GM12878 (cell line): ENCODE measurements at regions not wholly inside any gene's neighbourhood (a gene's known extent, or its start where the extent isn't known, plus 50 kb on each side); places are given as distances from the start of the nearest gene placed in this dataset.

Source experiments
- ATAC-seq: fragments of 200-7000 bp; cut with Tn5 transposase; 3 replicates; pipeline ENCODE4 v1.9.1; 2020; ENCODE audit warnings: mild to moderate bottlenecking, moderate library complexity
- BruUV-seq: library from RNA; stranded (reverse); fragments of 400-500 nt; replicated peaks from 2 replicates; lab custom pipeline; 2021; lab: Mats Ljungman, UMichigan
- CTCF ChIA-PET: fragments of 300-600 bp; sonication (Branson Sonifier 250); formaldehyde crosslinking; extraction: SDS; loops from one replicate; lab custom pipeline; 2021; ENCODE audit warnings: inconsistent platforms; lab: Yijun Ruan, JAX
- POLR2A ChIA-PET: fragments of 350-600 bp; formaldehyde crosslinking; extraction: SDS; loops from one replicate; lab custom pipeline; 2021; ENCODE audit warnings: inconsistent platforms; lab: Charles Lee
- RAD21 ChIA-PET: fragments of 300-600 bp; sonication (Branson Sonifier 250); formaldehyde crosslinking; loops from one replicate; lab custom pipeline; 2023; ENCODE audit warnings: antibody characterized with exemption; ENCODE audit not compliant: unreplicated experiment; lab: Charles Lee
- SMC1A ChIA-PET: fragments of 300-600 bp; sonication (Branson Sonifier 250); formaldehyde crosslinking; loops from one replicate; lab custom pipeline; 2023; ENCODE audit not compliant: unreplicated experiment, uncharacterized antibody; lab: Charles Lee
- DNase-seq: peaks from one replicate; pipeline ENCODE4 v3.0.0-alpha.2; 2011; ENCODE audit warnings: low read depth, low spot score
- FAIRE-seq: peaks from 3 replicates; lab custom pipeline; 2011; peaks lifted over from hg19 to GRCh38; lab: Jason Lieb, UNC
- H2AFZ ChIP-seq: 2 replicates; pipeline ENCODE4 v1.6.0; 2011; ENCODE audit warnings: low read depth, low read length, control low read depth; ENCODE audit not compliant: control insufficient read depth
- H3K27ac ChIP-seq: 2 replicates; pipeline ENCODE4 v1.5.1; 2011; ENCODE audit warnings: control low read depth; ENCODE audit not compliant: control insufficient read depth, insufficient read depth
- H3K27me3 ChIP-seq, 2 experiments: replicated peaks in 1 of 2; 2 replicates each; pipeline versions ENCODE4 v1.6.0 to v1.6.1; 2011; ENCODE audit warnings: low read length in 1 of 2; ENCODE audit not compliant: control insufficient read depth in 2 of 2, insufficient read depth in 2 of 2
- H3K36me3 ChIP-seq, 2 experiments: 2 replicates each; pipeline ENCODE4 v1.5.1; 2011; ENCODE audit warnings: low read length in 1 of 2; ENCODE audit not compliant: control insufficient read depth in 2 of 2, insufficient read depth in 2 of 2
- H3K4me1 ChIP-seq: 2 replicates; pipeline ENCODE4 v1.6.1; 2011; ENCODE audit warnings: mild to moderate bottlenecking, low read length, moderate library complexity, mixed read lengths; ENCODE audit not compliant: control insufficient read depth, insufficient read depth
- H3K4me2 ChIP-seq: 2 replicates; pipeline ENCODE4 v1.6.0; 2011; ENCODE audit warnings: control low read depth; ENCODE audit not compliant: control insufficient read depth, insufficient read depth
- H3K4me3 ChIP-seq: fragments of 200-600 bp; sonication (generic); 2 replicates; pipeline ENCODE4 v1.5.1; 2016
- H3K79me2 ChIP-seq: 2 replicates; pipeline ENCODE4 v1.6.0; 2011; ENCODE audit warnings: low read length; ENCODE audit not compliant: control insufficient read depth, insufficient read depth
- H3K9ac ChIP-seq: 2 replicates; pipeline ENCODE4 v1.8.0; 2011; ENCODE audit warnings: low read length, control low read depth, mixed read lengths; ENCODE audit not compliant: control insufficient read depth, insufficient read depth
- H3K9me3 ChIP-seq: replicated peaks from 3 replicates; pipeline ENCODE4 v1.5.1; 2011; ENCODE audit warnings: mild to moderate bottlenecking, low read length; ENCODE audit not compliant: control insufficient read depth, insufficient read depth
- H4K20me1 ChIP-seq: 2 replicates; pipeline ENCODE4 v1.6.0; 2011; ENCODE audit not compliant: control insufficient read depth, insufficient read depth
- ASH2L ChIP-seq: fragments of 300-600, 200-600 bp; sonication (generic); IDR thresholded peaks from 2 replicates; pipeline ENCODE4 v1.6.1; 2017; ENCODE audit warnings: low read depth, mild to moderate bottlenecking, borderline replicate concordance
- BMI1 ChIP-seq: fragments of 450-650 bp; IDR thresholded peaks from 2 replicates; pipeline ENCODE4 v1.6.1; 2016; ENCODE audit warnings: mild to moderate bottlenecking, moderate library complexity, borderline replicate concordance
- CHD2 ChIP-seq: IDR thresholded peaks from 2 replicates; pipeline ENCODE4 v1.6.1; 2011; ENCODE audit warnings: low read depth, low read length, improper control_type of control experiment, borderline replicate concordance
- NR2F1 ChIP-seq: fragments of 450-650 bp; conservative IDR thresholded peaks from 2 replicates; pipeline ENCODE4 v1.6.1; 2017; ENCODE audit warnings: mild to moderate bottlenecking
- RUNX3 ChIP-seq: IDR thresholded peaks from 2 replicates; pipeline ENCODE4 v1.6.1; 2012; ENCODE audit warnings: low read length, inconsistent platforms
- SUZ12 ChIP-seq: fragments of 200-600 bp; sonication (generic); IDR thresholded peaks from one replicate; pipeline ENCODE4 v1.6.1; 2018; ENCODE audit warnings: antibody characterized with exemption, mild to moderate bottlenecking; ENCODE audit not compliant: unreplicated experiment
- ZBED1 ChIP-seq: IDR thresholded peaks from 2 replicates; pipeline ENCODE4 v1.6.1; 2016; ENCODE audit warnings: borderline replicate concordance
- WGBS: methylation state at CpG from one replicate; pipeline ENCODE4 v1.1.6; 2016; ENCODE audit warnings: low lambda C conversion rate; ENCODE audit not compliant: insufficient replicate concordance, insufficient coverage; ENCODE audit errors: missing lambda C conversion rate; 5-methylcytosine and 5-hydroxymethylcytosine counted together
- in situ Hi-C: fragments of 300-500 bp; cut with MboI; formaldehyde crosslinking; loops from 9 replicates; pipeline ENCODE4 v1.14.3; 2018; ENCODE audit warnings: mixed read lengths
- intact Hi-C: fragments of 100-400 bp; cut with micrococcal nuclease; formaldehyde crosslinking; loops from one replicate; pipeline ENCODE4 v1.14.2; 2022; ENCODE audit not compliant: unreplicated experiment
- TF ChIP-seq, protein P1 (sequence below): fragments of 450-650 bp; IDR thresholded peaks from 2 replicates; pipeline ENCODE4 v1.6.1; 2017; ENCODE audit warnings: borderline replicate concordance

DNA sequence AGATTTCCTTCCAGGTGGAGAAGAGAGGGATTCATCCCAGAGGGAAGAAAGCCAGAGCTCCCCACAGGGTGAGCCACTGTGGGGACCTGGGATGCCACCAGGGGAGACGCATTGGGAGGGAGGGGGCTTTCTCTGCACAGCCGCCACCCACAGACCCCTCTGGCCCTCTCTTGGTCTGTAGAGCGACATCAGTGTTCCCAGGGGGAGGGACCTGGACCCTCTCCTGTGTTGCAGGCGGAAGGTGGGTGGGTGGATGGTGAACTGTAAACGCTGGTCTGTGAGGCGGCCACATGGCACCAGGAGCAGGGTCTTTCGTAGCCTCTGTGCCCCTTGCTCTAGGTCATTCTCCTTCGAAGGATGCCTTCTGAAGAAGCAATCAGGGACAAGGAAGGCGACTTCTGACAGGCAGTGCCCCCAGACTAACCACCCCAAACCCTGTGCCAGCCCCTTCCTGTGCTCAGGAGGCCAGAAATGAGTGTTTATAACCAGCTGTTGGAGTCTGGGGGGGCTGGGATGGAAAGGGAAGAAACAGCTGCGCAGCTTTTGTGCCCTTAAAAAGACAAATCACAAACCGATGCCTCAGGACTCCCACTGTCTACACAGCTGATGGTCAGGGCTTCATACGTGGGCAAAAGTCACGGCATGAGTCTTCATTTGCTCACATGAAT, 121.4 kb upstream of the ZBTB40 start:
- 17% methylated on average over 13 of the region's 13 CpGs for WGBS
- no peaks in the 10 kb centered on the region for H4K20me1 ChIP-seq
- H2AFZ ChIP-seq: no peak overlapping the region
- TF ChIP-seq, protein P1, sequence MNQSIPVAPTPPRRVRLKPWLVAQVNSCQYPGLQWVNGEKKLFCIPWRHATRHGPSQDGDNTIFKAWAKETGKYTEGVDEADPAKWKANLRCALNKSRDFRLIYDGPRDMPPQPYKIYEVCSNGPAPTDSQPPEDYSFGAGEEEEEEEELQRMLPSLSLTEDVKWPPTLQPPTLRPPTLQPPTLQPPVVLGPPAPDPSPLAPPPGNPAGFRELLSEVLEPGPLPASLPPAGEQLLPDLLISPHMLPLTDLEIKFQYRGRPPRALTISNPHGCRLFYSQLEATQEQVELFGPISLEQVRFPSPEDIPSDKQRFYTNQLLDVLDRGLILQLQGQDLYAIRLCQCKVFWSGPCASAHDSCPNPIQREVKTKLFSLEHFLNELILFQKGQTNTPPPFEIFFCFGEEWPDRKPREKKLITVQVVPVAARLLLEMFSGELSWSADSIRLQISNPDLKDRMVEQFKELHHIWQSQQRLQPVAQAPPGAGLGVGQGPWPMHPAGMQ: no peak
- TF ChIP-seq NR2F1: no peak
- TF ChIP-seq BMI1: no peak
- no peak for TF ChIP-seq ZBED1
- CTCF ChIA-PET: no interaction called here
- H3K36me3 ChIP-seq: no peaks in the 10 kb centered on the region
- POLR2A ChIA-PET: interaction anchor here (0.6 kb wide), 1 partner anchor 1157 kb away, joined by 5 read pairs; no protein-coding TSS in a partner anchor
- no peak for ATAC-seq
- H3K4me3 ChIP-seq: no peak overlapping the region
- intact Hi-C loops: no loop called here
- H3K79me2 ChIP-seq: no peaks in the 10 kb centered on the region
- in situ Hi-C loops: no loop called here
- no peak for DNase-seq
- no peak overlapping the region for H3K27ac ChIP-seq
- RAD21 ChIA-PET: no interaction called here
- no peak overlapping the region for H3K4me2 ChIP-seq
- BruUV-seq: no TSS peak
- SMC1A ChIA-PET: no interaction called here
- FAIRE-seq: no peak
- peaks cover 4% of the 10 kb centered on the region; the same call in 1 of the 2 replicates for H3K4me1 ChIP-seq
- H3K27me3 ChIP-seq: peaks cover 0 to 1% of the 10 kb centered on the region in 2 experiments; a peak in 1 of 4 replicates
- H3K9ac ChIP-seq: no peak overlapping the region
- no peaks in the 10 kb centered on the region; the same call in 2 of the 3 replicates for H3K9me3 ChIP-seq

GRCh38 chr1:22330760-22331119, 120.9 kb upstream of the ZBTB40 start:
- ChIA-PET CTCF (no interaction called here), RAD21 (no interaction called here), SMC1A (no interaction called here), POLR2A (interaction anchor here (0.7 kb wide), 1 partner anchor 244 kb away, joined by 3 read pairs; no protein-coding TSS in a partner anchor)
- no peak for ATAC-seq
- H3K79me2 ChIP-seq: no peaks in the 10 kb centered on the region
- intact Hi-C loops (no loop called here), in situ Hi-C loops (no loop called here)
- H3K4me2 ChIP-seq: no peak overlapping the region
- 0% methylated on average over 1 of the region's 1 CpG for WGBS
- no peak overlapping the region for H3K4me3 ChIP-seq
- H3K27ac ChIP-seq: no peak overlapping the region
- BruUV-seq: no TSS peak
- H3K36me3 ChIP-seq: no peaks in the 10 kb centered on the region
- no peaks in the 10 kb centered on the region; the same call in 1 of the 2 replicates for H4K20me1 ChIP-seq
- FAIRE-seq: no peak
- no peak overlapping the region for H3K9ac ChIP-seq
- no peak for DNase-seq
- H3K27me3 ChIP-seq: peaks cover 0 to 1% of the 10 kb centered on the region in 2 experiments; a peak in 1 of 4 replicates
- TF ChIP-seq CHD2 (no peak), RUNX3 (no peak), SUZ12 (no peak), ASH2L (no peak)
- H2AFZ ChIP-seq: no peak overlapping the region
- H3K4me1 ChIP-seq: peaks cover 4% of the 10 kb centered on the region; the same call in 1 of the 2 replicates
- H3K9me3 ChIP-seq: no peaks in the 10 kb centered on the region; the same call in 2 of the 3 replicates
